ENCODE measurements at regions not wholly inside any gene's neighbourhood (a gene's known extent, or its start where the extent isn't known, plus 50 kb on each side); places are given as distances from the start of the nearest gene placed in this dataset.

- TF ChIP-seq, protein P1, sequence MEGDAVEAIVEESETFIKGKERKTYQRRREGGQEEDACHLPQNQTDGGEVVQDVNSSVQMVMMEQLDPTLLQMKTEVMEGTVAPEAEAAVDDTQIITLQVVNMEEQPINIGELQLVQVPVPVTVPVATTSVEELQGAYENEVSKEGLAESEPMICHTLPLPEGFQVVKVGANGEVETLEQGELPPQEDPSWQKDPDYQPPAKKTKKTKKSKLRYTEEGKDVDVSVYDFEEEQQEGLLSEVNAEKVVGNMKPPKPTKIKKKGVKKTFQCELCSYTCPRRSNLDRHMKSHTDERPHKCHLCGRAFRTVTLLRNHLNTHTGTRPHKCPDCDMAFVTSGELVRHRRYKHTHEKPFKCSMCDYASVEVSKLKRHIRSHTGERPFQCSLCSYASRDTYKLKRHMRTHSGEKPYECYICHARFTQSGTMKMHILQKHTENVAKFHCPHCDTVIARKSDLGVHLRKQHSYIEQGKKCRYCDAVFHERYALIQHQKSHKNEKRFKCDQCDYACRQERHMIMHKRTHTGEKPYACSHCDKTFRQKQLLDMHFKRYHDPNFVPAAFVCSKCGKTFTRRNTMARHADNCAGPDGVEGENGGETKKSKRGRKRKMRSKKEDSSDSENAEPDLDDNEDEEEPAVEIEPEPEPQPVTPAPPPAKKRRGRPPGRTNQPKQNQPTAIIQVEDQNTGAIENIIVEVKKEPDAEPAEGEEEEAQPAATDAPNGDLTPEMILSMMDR (IDR thresholded peaks at IDR 0.05): no peak
- TF ChIP-seq POLR2A (IDR thresholded peaks at IDR 0.05): no peak
These were observed 245.3 kb downstream of the BCOR start for GRCh38 chrX:39852491-39852890.

Measured in uterus (tissue), 2 donors.